Mucosa of stomach (tissue), 1 donor: ENCODE measurements at regions not wholly inside any gene's neighbourhood (a gene's known extent, or its start where the extent isn't known, plus 50 kb on each side); places are given as distances from the start of the nearest gene placed in this dataset.

ENCODE experiments used
- H3K27me3 ChIP-seq: one replicate; pipeline ENCODE4 v1.7.0; 2013; ENCODE audit warnings: mild to moderate bottlenecking, low read length; ENCODE audit not compliant: control insufficient read depth, insufficient read depth
- H3K36me3 ChIP-seq: one replicate; pipeline ENCODE4 v1.7.0; 2013; ENCODE audit warnings: low read length; ENCODE audit not compliant: control insufficient read depth, insufficient read depth
- H3K4me1 ChIP-seq: one replicate; pipeline ENCODE4 v1.7.0; 2013; ENCODE audit warnings: mild to moderate bottlenecking, low read length; ENCODE audit not compliant: control insufficient read depth, insufficient read depth
- H3K4me3 ChIP-seq: one replicate; pipeline ENCODE4 v1.7.0; 2013; ENCODE audit warnings: low read length
- H3K9ac ChIP-seq: one replicate; pipeline ENCODE4 v1.7.0; 2013; ENCODE audit warnings: mild to moderate bottlenecking, low read length, moderate library complexity
- H3K9me3 ChIP-seq: one replicate; pipeline ENCODE4 v1.7.0; 2013; ENCODE audit warnings: mild to moderate bottlenecking, low read length, moderate library complexity; ENCODE audit not compliant: control insufficient read depth
- donor health status: Pancreatic carcinoma.

GRCh38 chr20:56873836-56874235 is 244.7 kb downstream of the TFAP2C start:
- Histone ChIP-seq H3K4me3 (no peak overlapping the region), H3K27me3 (no peaks in the 10 kb centered on the region), H3K4me1 (no peaks in the 10 kb centered on the region), H3K36me3 (no peaks in the 10 kb centered on the region), H3K9ac (no peak overlapping the region), H3K9me3 (no peaks in the 10 kb centered on the region)

- Histone ChIP-seq H3K9me3 (no peaks in the 10 kb centered on the region), H3K27me3 (no peaks in the 10 kb centered on the region), H3K4me1 (no peaks in the 10 kb centered on the region), H3K4me3 (no peak overlapping the region), H3K36me3 (no peaks in the 10 kb centered on the region), H3K9ac (no peak overlapping the region)
These were observed 246.1 kb downstream of the TFAP2C start for GRCh38 chr20:56875052-56875659.

GRCh38 chr20:56875803-56876202 is 246.7 kb downstream of the TFAP2C start:
- no peaks in the 10 kb centered on the region for H3K4me1 ChIP-seq
- H3K36me3 ChIP-seq = no peaks in the 10 kb centered on the region
- no peak overlapping the region for H3K9ac ChIP-seq
- no peaks in the 10 kb centered on the region for H3K9me3 ChIP-seq
- no peaks in the 10 kb centered on the region for H3K27me3 ChIP-seq
- H3K4me3 ChIP-seq = no peak overlapping the region

- Histone ChIP-seq H3K9ac (no peak overlapping the region), H3K27me3 (no peaks in the 10 kb centered on the region), H3K4me1 (no peaks in the 10 kb centered on the region), H3K36me3 (no peaks in the 10 kb centered on the region), H3K9me3 (no peaks in the 10 kb centered on the region), H3K4me3 (no peak overlapping the region)
These were observed 256.4 kb downstream of the TFAP2C start for GRCh38 chr20:56885521-56885920.

- H3K27me3 ChIP-seq = no peaks in the 10 kb centered on the region
- H3K4me3 ChIP-seq = no peak overlapping the region
- no peaks in the 10 kb centered on the region for H3K9me3 ChIP-seq
- no peaks in the 10 kb centered on the region for H3K4me1 ChIP-seq
- no peaks in the 10 kb centered on the region for H3K36me3 ChIP-seq
- no peak overlapping the region for H3K9ac ChIP-seq
These were observed 260.9 kb downstream of the TFAP2C start for GRCh38 chr20:56890011-56890410.

GRCh38 chr20:56893226-56893917 is 264.3 kb downstream of the TFAP2C start:
- Histone ChIP-seq H3K36me3 (no peaks in the 10 kb centered on the region), H3K4me1 (no peaks in the 10 kb centered on the region), H3K9ac (no peak overlapping the region), H3K9me3 (no peaks in the 10 kb centered on the region), H3K27me3 (no peaks in the 10 kb centered on the region), H3K4me3 (no peak overlapping the region)

GRCh38 chr20:56896447-56896846 is 267.3 kb downstream of the TFAP2C start:
- H3K4me1 ChIP-seq = no peaks in the 10 kb centered on the region
- no peaks in the 10 kb centered on the region for H3K27me3 ChIP-seq
- no peak overlapping the region for H3K9ac ChIP-seq
- no peaks in the 10 kb centered on the region for H3K9me3 ChIP-seq
- H3K36me3 ChIP-seq = no peaks in the 10 kb centered on the region
- H3K4me3 ChIP-seq = no peak overlapping the region

- no peak overlapping the region for H3K9ac ChIP-seq
- no peaks in the 10 kb centered on the region for H3K27me3 ChIP-seq
- H3K9me3 ChIP-seq = no peaks in the 10 kb centered on the region
- H3K4me3 ChIP-seq = no peak overlapping the region
- no peaks in the 10 kb centered on the region for H3K4me1 ChIP-seq
- no peaks in the 10 kb centered on the region for H3K36me3 ChIP-seq
These were observed 268.3 kb downstream of the TFAP2C start for GRCh38 chr20:56897318-56897957.

GRCh38 chr20:56897958-56898349 is 268.8 kb downstream of the TFAP2C start:
- H3K4me3 ChIP-seq = no peak overlapping the region
- no peaks in the 10 kb centered on the region for H3K9me3 ChIP-seq
- H3K4me1 ChIP-seq = no peaks in the 10 kb centered on the region
- H3K9ac ChIP-seq = no peak overlapping the region
- H3K36me3 ChIP-seq = no peaks in the 10 kb centered on the region
- H3K27me3 ChIP-seq = no peaks in the 10 kb centered on the region

- H3K36me3 ChIP-seq = no peaks in the 10 kb centered on the region
- no peaks in the 10 kb centered on the region for H3K9me3 ChIP-seq
- H3K4me3 ChIP-seq = no peak overlapping the region
- H3K4me1 ChIP-seq = no peaks in the 10 kb centered on the region
- H3K27me3 ChIP-seq = no peaks in the 10 kb centered on the region
- H3K9ac ChIP-seq = no peak overlapping the region
These were observed 270.4 kb downstream of the TFAP2C start for GRCh38 chr20:56899506-56899905.

- no peak overlapping the region for H3K9ac ChIP-seq
- H3K4me3 ChIP-seq = no peak overlapping the region
- H3K27me3 ChIP-seq = no peaks in the 10 kb centered on the region
- H3K36me3 ChIP-seq = no peaks in the 10 kb centered on the region
- H3K9me3 ChIP-seq = no peaks in the 10 kb centered on the region
- H3K4me1 ChIP-seq = no peaks in the 10 kb centered on the region
These were observed 271.1 kb downstream of the TFAP2C start for GRCh38 chr20:56900252-56900651.

- no peaks in the 10 kb centered on the region for H3K4me1 ChIP-seq
- no peak overlapping the region for H3K4me3 ChIP-seq
- no peaks in the 10 kb centered on the region for H3K36me3 ChIP-seq
- H3K27me3 ChIP-seq = no peaks in the 10 kb centered on the region
- no peak overlapping the region for H3K9ac ChIP-seq
- H3K9me3 ChIP-seq = no peaks in the 10 kb centered on the region
These were observed 274.3 kb downstream of the TFAP2C start for GRCh38 chr20:56903421-56903820.
